Activated CD4-positive, alpha-beta memory T cell treated with anti-CD3 and anti-CD28 coated beads, Interleukin-2, amount 10 ng/mL, durations not matched to agents 7 days and 5 days (primary cell): ENCODE measurements at regions not wholly inside any gene's neighbourhood (a gene's known extent, or its start where the extent isn't known, plus 50 kb on each side); places are given as distances from the start of the nearest gene placed in this dataset.

ENCODE experiments used
- CTCF ChIA-PET: fragments of 350-600 bp; sonication (Branson Sonifier 250); formaldehyde crosslinking; loops from one replicate; lab custom pipeline; 2021; ENCODE audit warnings: antibody characterized with exemption, inconsistent platforms; lab: Charles Lee
- POLR2A ChIA-PET: fragments of 350-600 bp; sonication (Branson Sonifier 250); formaldehyde crosslinking; loops from one replicate; lab custom pipeline; 2021; ENCODE audit warnings: antibody characterized with exemption; lab: Charles Lee
- DNase-seq: peaks from one replicate; pipeline ENCODE4 v3.0.0-alpha.2; 2020
- H3K27ac Mint-ChIP-seq: one replicate; pipeline ENCODE4 v1.8.0; 2021; ENCODE audit warnings: mild to moderate bottlenecking, mixed read lengths
- H3K27me3 Mint-ChIP-seq: one replicate; pipeline ENCODE4 v1.8.0; 2021; ENCODE audit warnings: mixed read lengths
- H3K36me3 Mint-ChIP-seq: one replicate; pipeline ENCODE4 v1.8.0; 2021; ENCODE audit warnings: low read depth, mixed read lengths
- H3K4me1 Mint-ChIP-seq: one replicate; pipeline ENCODE4 v1.8.0; 2021; ENCODE audit warnings: mixed read lengths
- H3K4me3 Mint-ChIP-seq: one replicate; pipeline ENCODE4 v1.8.0; 2021; ENCODE audit warnings: mild to moderate bottlenecking, mixed read lengths
- H3K9me3 Mint-ChIP-seq: one replicate; pipeline ENCODE4 v1.8.0; 2021; ENCODE audit warnings: mixed read lengths

DNA sequence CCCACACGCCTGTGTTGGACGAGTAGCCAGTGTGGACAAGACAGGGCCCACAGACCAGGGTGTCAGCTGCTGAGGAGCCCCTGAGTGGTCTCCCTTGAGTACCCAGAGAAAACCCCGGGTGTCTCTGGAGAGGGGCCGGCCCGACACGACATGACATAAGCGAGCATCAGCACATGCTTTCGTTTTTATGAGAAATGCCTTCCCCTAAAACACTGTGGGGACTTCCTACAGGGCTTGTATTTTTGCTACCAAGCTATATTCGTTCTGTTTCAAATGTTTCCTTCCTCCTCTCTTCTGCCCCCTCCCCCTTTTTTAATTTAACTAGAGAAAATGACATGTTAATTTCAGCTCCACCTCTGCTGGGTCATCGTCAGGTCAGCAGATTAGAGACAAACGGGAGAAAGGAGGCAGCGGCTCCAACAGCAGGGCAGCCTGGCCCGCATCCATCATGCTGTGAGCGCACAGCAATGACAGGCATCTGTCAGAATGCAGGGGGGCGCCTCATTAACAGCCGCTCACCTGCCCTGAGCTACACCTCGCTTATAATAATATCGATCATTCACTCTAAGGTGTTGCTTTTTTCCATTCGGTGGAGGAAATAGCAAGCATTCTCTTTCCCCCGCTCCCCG lies 286.2 kb downstream of the ZNF516 start:
- ChIA-PET CTCF (no interaction called here), POLR2A (no interaction called here)
- Mint-ChIP-seq H3K27ac (no peak overlapping the region), H3K4me1 (no peaks in the 10 kb centered on the region), H3K9me3 (no peaks in the 10 kb centered on the region), H3K27me3 (no peaks in the 10 kb centered on the region), H3K36me3 (no peaks in the 10 kb centered on the region), H3K4me3 (no peak overlapping the region)
- DNase-seq = no peak

DNA sequence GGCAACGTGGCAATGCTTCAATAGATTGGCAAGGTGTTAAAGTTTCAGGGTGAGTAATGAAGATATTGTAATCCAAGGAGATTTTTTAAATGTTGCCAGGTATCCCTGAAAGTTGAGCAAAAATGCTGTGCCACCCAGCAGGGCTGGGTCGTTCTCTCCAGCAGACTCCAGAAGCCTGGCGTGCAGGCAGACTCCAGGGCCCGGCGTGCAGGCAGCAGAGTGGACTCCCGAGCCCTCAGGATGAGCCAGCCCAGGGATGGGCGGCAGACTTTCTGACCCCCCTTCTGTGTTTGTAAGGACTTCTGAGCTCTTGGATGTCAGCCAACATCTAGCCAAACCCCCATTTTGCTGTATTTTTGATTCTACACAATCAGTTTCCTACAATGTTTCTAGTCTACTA lies 289.1 kb downstream of the ZNF516 start:
- no peak for DNase-seq
- ChIA-PET POLR2A (no interaction called here), CTCF (no interaction called here)
- no peak overlapping the region for H3K27ac Mint-ChIP-seq
- no peak overlapping the region for H3K4me3 Mint-ChIP-seq
- no peaks in the 10 kb centered on the region for H3K4me1 Mint-ChIP-seq
- H3K36me3 Mint-ChIP-seq = no peaks in the 10 kb centered on the region
- no peaks in the 10 kb centered on the region for H3K9me3 Mint-ChIP-seq
- no peaks in the 10 kb centered on the region for H3K27me3 Mint-ChIP-seq

- no peak overlapping the region for H3K4me3 Mint-ChIP-seq
- ChIA-PET CTCF (no interaction called here), POLR2A (no interaction called here)
- no peak overlapping the region for H3K27ac Mint-ChIP-seq
- no peaks in the 10 kb centered on the region for H3K27me3 Mint-ChIP-seq
- H3K9me3 Mint-ChIP-seq = no peaks in the 10 kb centered on the region
- no peaks in the 10 kb centered on the region for H3K4me1 Mint-ChIP-seq
- no peak for DNase-seq
- no peaks in the 10 kb centered on the region for H3K36me3 Mint-ChIP-seq
These were observed 291.5 kb downstream of the ZNF516 start for GRCh38 chr18:76203552-76203951.

DNA sequence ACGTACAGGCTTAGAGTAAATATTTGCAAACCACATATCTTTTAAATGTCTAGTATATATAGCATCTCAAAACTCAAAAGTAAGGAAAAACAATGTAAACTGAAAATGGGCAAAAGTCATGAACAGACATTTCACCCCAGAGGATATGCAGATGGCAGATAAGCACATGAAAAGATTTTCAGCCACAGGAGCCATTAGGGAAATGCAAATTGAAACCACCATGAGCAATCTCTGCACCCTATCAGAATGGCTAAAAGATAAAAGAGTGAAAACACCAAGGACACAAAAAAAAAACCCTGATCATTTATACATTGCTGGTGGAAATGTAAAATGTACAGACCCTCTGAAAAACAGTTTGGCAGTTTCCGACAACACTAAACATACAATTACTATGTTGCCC lies 292.7 kb downstream of the ZNF516 start:
- no peaks in the 10 kb centered on the region for H3K9me3 Mint-ChIP-seq
- POLR2A ChIA-PET = no interaction called here

GRCh38 chr18:76195601-76196000 lies 299.4 kb downstream of the ZNF516 start:
- Mint-ChIP-seq H3K36me3 (no peaks in the 10 kb centered on the region), H3K27ac (no peak overlapping the region), H3K9me3 (no peaks in the 10 kb centered on the region), H3K27me3 (no peaks in the 10 kb centered on the region), H3K4me1 (no peaks in the 10 kb centered on the region), H3K4me3 (no peak overlapping the region)
- no peak for DNase-seq
- POLR2A ChIA-PET = no interaction called here
- CTCF ChIA-PET = no interaction called here

More for the DNA sequence above, 292.7 kb downstream of the ZNF516 start:
- Mint-ChIP-seq H3K4me3 (no peak overlapping the region), H3K4me1 (no peaks in the 10 kb centered on the region), H3K27ac (no peak overlapping the region), H3K36me3 (no peaks in the 10 kb centered on the region), H3K27me3 (no peaks in the 10 kb centered on the region)
- no peak for DNase-seq
- CTCF ChIA-PET = no interaction called here

GRCh38 chr18:76188097-76188496 lies 306.9 kb downstream of the ZNF516 start:
- Mint-ChIP-seq H3K4me1 (no peaks in the 10 kb centered on the region), H3K36me3 (no peaks in the 10 kb centered on the region), H3K27me3 (no peaks in the 10 kb centered on the region), H3K9me3 (no peaks in the 10 kb centered on the region), H3K27ac (no peak overlapping the region), H3K4me3 (no peak overlapping the region)
- POLR2A ChIA-PET = no interaction called here
- no peak for DNase-seq
- CTCF ChIA-PET = no interaction called here

DNA sequence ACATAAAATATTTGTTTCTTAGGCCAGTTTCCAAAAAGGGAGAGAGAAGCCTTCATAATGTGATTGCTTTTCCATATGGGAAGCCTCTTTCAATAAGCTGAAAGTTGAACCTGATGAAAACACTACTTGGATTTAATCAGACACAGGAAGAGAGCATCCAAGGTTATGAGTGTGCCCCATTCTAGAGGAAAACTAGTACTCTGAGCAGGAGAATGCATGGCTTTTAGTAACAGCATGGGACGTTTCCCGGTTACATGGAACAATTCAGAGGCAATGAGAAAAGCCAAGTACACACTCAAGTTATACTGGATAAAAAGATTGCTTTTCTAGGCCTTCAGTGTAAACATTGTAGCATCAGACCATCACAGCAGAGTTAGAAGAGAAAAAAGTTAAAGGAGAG lies 315.8 kb downstream of the ZNF516 start:
- no peak overlapping the region for H3K27ac Mint-ChIP-seq
- H3K9me3 Mint-ChIP-seq = no peaks in the 10 kb centered on the region
- no peaks in the 10 kb centered on the region for H3K27me3 Mint-ChIP-seq
- no peaks in the 10 kb centered on the region for H3K36me3 Mint-ChIP-seq
- no peaks in the 10 kb centered on the region for H3K4me1 Mint-ChIP-seq
- no peak for DNase-seq
- ChIA-PET CTCF (no interaction called here), POLR2A (no interaction called here)
- H3K4me3 Mint-ChIP-seq = no peak overlapping the region

DNA sequence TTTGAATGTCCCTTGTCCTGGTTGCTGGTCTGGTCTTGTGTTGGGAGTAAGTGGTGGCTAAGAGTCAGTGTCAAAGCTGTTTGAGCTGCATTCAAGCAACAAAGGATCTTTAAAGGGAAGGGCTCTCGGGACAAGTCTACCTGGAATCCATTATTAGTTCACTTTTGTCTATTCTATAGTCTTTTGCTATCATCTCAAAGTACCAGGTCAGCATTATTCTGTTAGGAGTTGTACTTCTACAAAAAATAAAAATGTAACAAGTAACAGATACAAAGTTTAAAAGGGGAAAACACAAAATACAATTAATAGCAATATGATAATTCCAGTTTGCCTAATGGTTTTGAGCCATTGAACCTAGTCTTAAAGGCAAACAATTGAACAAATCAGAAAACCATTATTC lies 317.9 kb downstream of the ZNF516 start:
- no peak overlapping the region for H3K27ac Mint-ChIP-seq

GRCh38 chr18:76174451-76174850 lies 320.6 kb downstream of the ZNF516 start:
- Mint-ChIP-seq H3K27ac (no peak overlapping the region), H3K9me3 (no peaks in the 10 kb centered on the region), H3K27me3 (no peaks in the 10 kb centered on the region), H3K36me3 (no peaks in the 10 kb centered on the region), H3K4me1 (no peaks in the 10 kb centered on the region), H3K4me3 (no peak overlapping the region)
- POLR2A ChIA-PET = no interaction called here
- DNase-seq = no peak
- CTCF ChIA-PET = no interaction called here

More for the DNA sequence above, 317.9 kb downstream of the ZNF516 start:
- H3K4me3 Mint-ChIP-seq = no peak overlapping the region
- no peaks in the 10 kb centered on the region for H3K4me1 Mint-ChIP-seq
- no peak for DNase-seq
- no peaks in the 10 kb centered on the region for H3K27me3 Mint-ChIP-seq
- POLR2A ChIA-PET = no interaction called here
- H3K36me3 Mint-ChIP-seq = no peaks in the 10 kb centered on the region
- CTCF ChIA-PET = no interaction called here
- H3K9me3 Mint-ChIP-seq = no peaks in the 10 kb centered on the region

- Mint-ChIP-seq H3K36me3 (no peaks in the 10 kb centered on the region), H3K9me3 (no peaks in the 10 kb centered on the region), H3K4me1 (no peaks in the 10 kb centered on the region), H3K27ac (no peak overlapping the region), H3K27me3 (no peaks in the 10 kb centered on the region), H3K4me3 (no peak overlapping the region)
- CTCF ChIA-PET = no interaction called here
- no peak for DNase-seq
- POLR2A ChIA-PET = no interaction called here
These were observed 325.3 kb downstream of the ZNF516 start for GRCh38 chr18:76169733-76170132.

DNA sequence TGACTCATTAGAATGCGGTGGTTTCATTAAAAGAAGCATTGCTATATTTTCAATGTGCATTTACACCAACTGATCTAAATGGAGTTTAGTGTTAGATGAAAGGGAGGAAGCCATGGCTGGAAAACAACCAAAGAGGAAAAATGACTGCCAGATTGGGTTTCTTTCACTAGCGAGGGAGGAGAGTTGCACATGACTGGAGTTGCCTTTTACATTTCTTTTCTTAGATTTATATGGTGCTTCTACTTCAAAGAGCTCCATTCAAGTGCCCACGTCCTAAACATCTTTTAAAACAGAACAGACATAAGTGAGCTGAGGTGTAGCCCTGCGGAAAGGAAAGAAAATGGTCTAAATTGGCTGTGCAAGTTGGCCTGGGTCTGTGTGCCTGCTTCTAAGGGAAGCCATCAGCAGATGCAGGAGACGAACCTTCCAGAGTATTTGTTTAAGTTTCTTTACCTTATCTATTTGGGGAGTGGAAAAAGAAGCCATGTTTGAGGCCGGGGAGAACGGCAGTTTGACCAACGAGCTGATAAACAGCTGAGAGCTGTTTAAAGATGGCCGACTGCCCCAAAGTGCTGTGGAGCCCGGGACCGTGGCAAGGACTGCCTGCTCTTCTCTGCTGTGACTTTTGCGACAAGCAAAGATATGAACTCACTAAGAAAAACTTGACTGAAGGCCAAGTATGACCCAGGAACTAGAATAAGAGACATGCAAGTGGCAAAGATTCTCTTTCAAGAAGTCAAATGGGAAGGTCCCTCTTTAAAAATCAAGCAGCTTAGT lies 327.0 kb downstream of the ZNF516 start:
- ChIA-PET CTCF (no interaction called here), POLR2A (no interaction called here)
- no peaks in the 10 kb centered on the region for H3K4me1 Mint-ChIP-seq
- no peaks in the 10 kb centered on the region for H3K9me3 Mint-ChIP-seq
- no peak overlapping the region for H3K27ac Mint-ChIP-seq
- H3K36me3 Mint-ChIP-seq = no peaks in the 10 kb centered on the region
- no peak overlapping the region for H3K4me3 Mint-ChIP-seq
- no peaks in the 10 kb centered on the region for H3K27me3 Mint-ChIP-seq
- no peak for DNase-seq

DNA sequence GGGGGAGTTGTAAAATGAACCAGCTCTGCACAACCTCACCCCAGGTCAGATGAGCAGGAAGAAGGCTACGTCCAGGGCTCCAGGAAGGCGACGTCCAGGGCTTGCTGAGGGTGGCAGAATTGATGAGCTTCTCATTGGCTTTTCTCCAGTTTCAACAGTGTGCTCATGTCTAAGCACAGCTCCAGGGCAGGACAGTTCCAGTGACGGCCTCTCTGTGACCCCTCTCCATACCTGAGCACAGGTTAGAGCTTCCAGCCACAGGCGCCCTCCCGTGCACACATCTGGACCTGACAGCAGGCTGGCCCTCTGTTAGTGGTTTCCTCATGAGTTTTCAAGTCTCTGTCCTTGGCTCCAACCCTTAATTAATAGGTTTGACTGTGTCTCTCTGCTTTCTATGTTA lies 327.6 kb downstream of the ZNF516 start:
- Mint-ChIP-seq H3K9me3 (no peaks in the 10 kb centered on the region), H3K36me3 (no peaks in the 10 kb centered on the region), H3K4me1 (no peaks in the 10 kb centered on the region), H3K27ac (no peak overlapping the region), H3K4me3 (no peak overlapping the region), H3K27me3 (no peaks in the 10 kb centered on the region)
- CTCF ChIA-PET = no interaction called here
- POLR2A ChIA-PET = no interaction called here
- no peak for DNase-seq

GRCh38 chr18:76162886-76163285 lies 332.2 kb downstream of the ZNF516 start:
- Mint-ChIP-seq H3K36me3 (no peaks in the 10 kb centered on the region), H3K27me3 (peaks cover 2% of the 10 kb centered on the region), H3K27ac (no peak overlapping the region), H3K4me1 (no peaks in the 10 kb centered on the region), H3K4me3 (no peak overlapping the region), H3K9me3 (no peaks in the 10 kb centered on the region)
- ChIA-PET POLR2A (no interaction called here), CTCF (no interaction called here)
- no peak for DNase-seq

- ChIA-PET CTCF (no interaction called here), POLR2A (no interaction called here)
- H3K4me3 Mint-ChIP-seq = no peak overlapping the region
These were observed 333.1 kb downstream of the ZNF516 start for GRCh38 chr18:76161983-76162382.

More at GRCh38 chr18:76161983-76162382, 333.1 kb downstream of the ZNF516 start:
- Mint-ChIP-seq H3K4me1 (no peaks in the 10 kb centered on the region), H3K27me3 (peaks cover 2% of the 10 kb centered on the region), H3K9me3 (no peaks in the 10 kb centered on the region), H3K27ac (no peak overlapping the region), H3K36me3 (no peaks in the 10 kb centered on the region)
- no peak for DNase-seq
